Subcutaneous abdominal adipose tissue (tissue), 5 donors: ENCODE measurements at regions not wholly inside any gene's neighbourhood (a gene's known extent, or its start where the extent isn't known, plus 50 kb on each side); places are given as distances from the start of the nearest gene placed in this dataset.

Experiments
- H3K27ac ChIP-seq: one replicate; pipeline ENCODE4 v1.7.0; 2013; ENCODE audit warnings: low read depth, mild to moderate bottlenecking, inconsistent platforms, low read length, moderate library complexity
- H3K27me3 ChIP-seq, 5 donors: one replicate each; pipeline ENCODE4 v1.7.0; 2013; ENCODE audit warnings: low read length in 5 of 5, inconsistent platforms in 1 of 5; ENCODE audit not compliant: control insufficient read depth in 5 of 5, insufficient read depth in 4 of 5
- H3K36me3 ChIP-seq, 5 donors: one replicate each; pipeline ENCODE4 v1.7.0; 2013; ENCODE audit warnings: low read length in 5 of 5; ENCODE audit not compliant: control insufficient read depth in 5 of 5, insufficient read depth in 5 of 5
- H3K4me1 ChIP-seq, 5 donors: one replicate each; pipeline ENCODE4 v1.7.0; 2013; ENCODE audit warnings: low read length in 5 of 5, mild to moderate bottlenecking in 3 of 5, moderate library complexity in 1 of 5; ENCODE audit not compliant: control insufficient read depth in 5 of 5, insufficient read depth in 5 of 5
- H3K4me3 ChIP-seq, 5 donors: one replicate each; pipeline ENCODE4 v1.7.0; 2013; ENCODE audit warnings: low read length in 5 of 5, low read depth in 1 of 5
- H3K9ac ChIP-seq, 5 donors: one replicate each; pipeline ENCODE4 v1.7.0; 2013; ENCODE audit warnings: low read length in 5 of 5, mild to moderate bottlenecking in 4 of 5, moderate library complexity in 3 of 5
- H3K9me3 ChIP-seq, 5 donors: one replicate each; pipeline ENCODE4 v1.7.0; 2013; ENCODE audit warnings: low read length in 5 of 5; ENCODE audit not compliant: control insufficient read depth in 5 of 5
- donor health status: healthy.
- donor health status: healthy.
- donor health status: healthy.
- donor health status: healthy.
- donor health status: healthy.

DNA sequence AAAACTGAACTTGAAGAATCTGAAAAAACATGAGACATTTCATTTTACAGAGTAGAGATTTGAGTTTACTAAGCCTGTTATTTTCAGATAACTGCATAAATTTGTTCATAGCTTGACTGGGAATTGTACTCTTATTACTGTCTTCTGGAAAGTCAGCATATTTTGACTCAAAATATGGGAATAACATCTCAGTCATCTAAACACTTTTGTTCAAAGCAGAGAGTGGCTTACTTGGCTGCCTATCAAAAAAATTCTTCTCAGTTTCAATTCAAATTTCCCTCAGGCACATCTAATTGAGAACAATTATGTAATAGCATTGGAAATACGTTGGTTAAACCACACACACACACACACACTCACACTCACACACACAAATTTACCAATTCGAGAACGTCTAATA lies 384.6 kb downstream of the ARL4A start:
- H3K27ac ChIP-seq = no peak overlapping the region
- H3K36me3 ChIP-seq = no peaks in the 10 kb centered on the region
- H3K4me3 ChIP-seq = no peak overlapping the region
- H3K4me1 ChIP-seq = peaks cover 0 to 3% (median 0%) of the 10 kb centered on the region in 5 donors
- no peaks in the 10 kb centered on the region for H3K27me3 ChIP-seq
- no peaks in the 10 kb centered on the region for H3K9me3 ChIP-seq
- no peak overlapping the region for H3K9ac ChIP-seq

DNA sequence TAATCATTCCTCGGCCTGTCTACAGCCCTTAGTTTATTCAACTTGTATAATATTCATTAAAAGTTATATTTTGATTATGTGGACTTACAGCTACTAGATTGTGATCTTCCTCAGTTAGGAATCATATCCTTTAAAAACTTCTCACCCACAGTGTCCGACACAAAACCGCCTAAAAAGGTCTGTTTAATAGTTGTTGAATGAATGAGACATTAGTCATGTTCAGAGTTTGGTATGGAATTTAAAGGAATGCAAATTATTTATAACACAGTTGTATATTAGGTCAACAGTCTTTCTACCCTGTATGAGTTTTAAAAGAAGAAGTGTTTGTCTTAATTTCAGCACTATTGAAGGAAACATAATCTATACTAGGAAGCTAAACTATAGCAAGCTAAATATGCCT lies 390.0 kb downstream of the ARL4A start:
- Histone ChIP-seq H3K4me3 (no peak overlapping the region), H3K9ac (no peak overlapping the region), H3K4me1 (no peaks in the 10 kb centered on the region), H3K27me3 (no peaks in the 10 kb centered on the region), H3K36me3 (no peaks in the 10 kb centered on the region), H3K9me3 (no peaks in the 10 kb centered on the region), H3K27ac (no peak overlapping the region)

DNA sequence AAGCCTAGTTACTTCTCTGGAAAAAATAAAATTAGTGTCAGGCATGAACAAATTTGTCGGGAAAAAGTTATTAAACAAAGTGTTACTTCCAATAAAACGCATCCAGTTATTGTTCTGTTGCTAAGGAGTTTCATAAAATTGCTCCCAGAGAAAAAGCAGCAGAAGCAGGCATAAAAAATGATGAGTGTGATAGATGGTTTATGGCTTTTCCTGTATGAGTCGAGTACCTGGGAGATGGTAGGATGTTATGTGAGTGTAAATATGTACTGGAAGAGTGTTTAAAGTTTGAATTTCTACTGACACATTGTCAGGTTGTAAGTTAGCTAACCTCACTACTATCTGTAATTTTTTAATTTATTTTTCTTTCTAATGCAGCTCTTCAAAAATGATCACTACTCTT lies 390.7 kb downstream of the ARL4A start:
- Histone ChIP-seq H3K27ac (no peak overlapping the region), H3K4me1 (no peaks in the 10 kb centered on the region), H3K27me3 (no peaks in the 10 kb centered on the region), H3K9ac (no peak overlapping the region), H3K9me3 (no peaks in the 10 kb centered on the region), H3K4me3 (no peak overlapping the region), H3K36me3 (no peaks in the 10 kb centered on the region)

DNA sequence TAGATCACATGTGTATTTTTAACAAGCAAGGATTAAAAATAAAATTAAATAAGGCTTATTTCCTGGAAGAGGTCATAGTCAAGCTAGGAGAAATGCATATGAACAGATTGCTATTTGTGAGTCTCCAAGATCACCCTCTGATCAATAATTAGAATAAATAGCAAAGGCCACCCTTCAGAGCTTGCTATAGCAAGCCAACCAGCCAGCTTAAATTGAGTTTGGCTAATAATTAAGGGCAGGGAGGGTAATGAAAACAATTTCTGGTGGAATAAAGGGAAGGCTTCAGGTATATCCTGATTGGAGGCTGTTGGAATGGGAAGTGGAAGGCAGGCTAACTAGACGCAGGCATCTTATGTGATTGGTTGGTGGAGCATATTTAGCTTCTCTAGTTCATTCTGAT lies 403.5 kb downstream of the ARL4A start:
- H3K9me3 ChIP-seq = no peaks in the 10 kb centered on the region
- no peaks in the 10 kb centered on the region for H3K36me3 ChIP-seq
- no peak overlapping the region for H3K4me3 ChIP-seq
- H3K27ac ChIP-seq = no peak overlapping the region
- H3K27me3 ChIP-seq = peaks cover 0 to 3% (median 0%) of the 10 kb centered on the region in 5 donors
- H3K9ac ChIP-seq = no peak overlapping the region
- no peaks in the 10 kb centered on the region for H3K4me1 ChIP-seq

DNA sequence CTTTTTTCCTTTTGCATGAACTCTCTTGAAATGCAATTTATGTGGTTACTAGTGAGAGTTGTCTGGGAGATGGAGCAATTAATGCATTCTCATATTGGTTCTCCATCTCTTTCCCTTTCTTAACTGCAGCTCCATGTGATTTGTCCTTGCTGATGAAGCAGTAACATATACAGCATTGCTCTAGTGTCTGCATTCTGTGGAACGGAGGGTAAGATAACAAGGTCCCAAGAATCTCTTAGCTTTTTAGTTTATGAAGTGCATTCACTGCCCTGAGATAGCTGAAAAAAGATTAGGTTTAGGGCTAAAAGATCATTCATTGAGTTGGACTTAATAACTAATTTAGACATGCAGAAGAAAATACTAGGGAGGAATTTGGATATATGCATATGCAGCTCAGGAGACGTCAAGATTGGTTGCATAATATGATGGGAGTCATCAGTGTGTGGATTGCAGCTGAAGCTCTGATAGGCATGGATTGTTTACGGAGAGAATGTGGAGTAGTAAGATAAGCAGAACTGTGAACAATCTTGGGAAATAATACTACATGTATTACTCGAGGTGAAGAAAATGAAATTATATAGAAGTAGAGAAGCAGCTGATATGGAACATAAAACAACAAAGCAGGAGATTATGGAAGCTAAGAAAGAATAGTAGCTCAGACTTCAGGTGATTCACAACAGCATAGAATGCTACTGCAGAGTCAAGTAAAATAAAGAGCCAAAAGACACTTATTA lies 404.7 kb downstream of the ARL4A start:
- H3K4me1 ChIP-seq = no peaks in the 10 kb centered on the region
- peaks cover 0 to 3% (median 0%) of the 10 kb centered on the region in 5 donors for H3K27me3 ChIP-seq
- no peaks in the 10 kb centered on the region for H3K9me3 ChIP-seq
- no peak overlapping the region for H3K4me3 ChIP-seq
- H3K9ac ChIP-seq = no peak overlapping the region
- no peak overlapping the region for H3K27ac ChIP-seq
- H3K36me3 ChIP-seq = no peaks in the 10 kb centered on the region

DNA sequence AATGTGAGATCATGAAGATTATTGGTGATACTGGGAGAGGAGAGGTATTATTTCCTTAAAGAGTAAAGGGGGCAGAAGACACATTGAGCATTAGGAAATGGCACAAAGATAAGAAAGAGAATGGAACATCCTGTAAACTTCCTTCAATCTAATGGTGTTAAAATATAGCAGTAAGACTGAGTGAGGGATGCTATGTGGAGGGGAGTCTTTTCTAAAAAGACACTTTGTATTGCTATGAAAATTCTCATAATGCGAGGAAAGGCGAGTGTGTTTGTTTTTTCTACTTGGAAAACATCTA lies 405.2 kb downstream of the ARL4A start:
- Histone ChIP-seq H3K9me3 (no peaks in the 10 kb centered on the region), H3K4me3 (no peak overlapping the region), H3K9ac (no peak overlapping the region), H3K27me3 (peaks cover 0 to 3% (median 0%) of the 10 kb centered on the region in 5 donors), H3K36me3 (no peaks in the 10 kb centered on the region), H3K27ac (no peak overlapping the region), H3K4me1 (no peaks in the 10 kb centered on the region)

DNA sequence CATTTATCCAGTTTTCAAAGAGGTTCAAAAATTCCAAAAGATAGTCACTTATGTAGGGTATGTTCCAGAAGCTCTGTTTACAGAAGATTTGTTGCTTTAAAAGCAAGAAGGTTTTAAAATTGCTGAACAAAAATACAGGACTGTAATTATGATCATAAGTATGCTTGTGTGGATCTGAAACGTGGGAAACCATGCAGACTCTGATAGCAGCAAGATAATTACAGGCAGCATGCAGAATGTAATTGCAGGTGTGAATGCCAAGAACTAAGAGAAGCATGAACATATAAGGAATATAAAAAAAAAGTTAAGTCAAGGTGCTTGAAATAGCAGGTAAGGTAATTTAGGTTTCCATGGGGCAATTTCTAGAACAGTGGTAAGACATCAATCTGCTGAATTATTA lies 405.7 kb downstream of the ARL4A start:
- no peak overlapping the region for H3K4me3 ChIP-seq
- no peaks in the 10 kb centered on the region for H3K4me1 ChIP-seq
- no peak overlapping the region for H3K9ac ChIP-seq
- H3K36me3 ChIP-seq = no peaks in the 10 kb centered on the region
- H3K27ac ChIP-seq = no peak overlapping the region
- no peaks in the 10 kb centered on the region for H3K9me3 ChIP-seq
- H3K27me3 ChIP-seq = peaks cover 0 to 3% (median 0%) of the 10 kb centered on the region in 5 donors

DNA sequence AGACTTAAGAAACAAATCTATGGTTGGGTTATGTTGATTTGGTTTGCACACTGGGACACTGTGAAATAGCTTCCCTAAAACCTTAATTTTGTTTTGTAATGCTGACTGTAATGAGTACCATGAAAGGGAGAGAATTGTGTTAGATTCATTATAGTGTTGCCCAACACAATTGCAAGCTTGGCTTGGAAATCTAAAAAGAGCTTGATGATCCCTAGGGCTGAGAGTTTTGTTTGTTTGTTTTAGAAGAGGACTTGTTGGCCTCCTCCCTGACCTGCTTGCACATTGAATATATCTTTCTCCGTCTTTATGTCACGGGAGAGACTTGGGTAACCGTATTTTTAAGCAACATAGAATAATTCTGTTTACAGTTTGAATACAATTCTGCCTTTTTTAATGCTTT lies 410.1 kb downstream of the ARL4A start:
- no peak overlapping the region for H3K9ac ChIP-seq
- no peaks in the 10 kb centered on the region for H3K4me1 ChIP-seq
- no peak overlapping the region for H3K27ac ChIP-seq
- no peaks in the 10 kb centered on the region for H3K36me3 ChIP-seq
- no peaks in the 10 kb centered on the region for H3K27me3 ChIP-seq
- H3K4me3 ChIP-seq = no peak overlapping the region
- H3K9me3 ChIP-seq = no peaks in the 10 kb centered on the region

DNA sequence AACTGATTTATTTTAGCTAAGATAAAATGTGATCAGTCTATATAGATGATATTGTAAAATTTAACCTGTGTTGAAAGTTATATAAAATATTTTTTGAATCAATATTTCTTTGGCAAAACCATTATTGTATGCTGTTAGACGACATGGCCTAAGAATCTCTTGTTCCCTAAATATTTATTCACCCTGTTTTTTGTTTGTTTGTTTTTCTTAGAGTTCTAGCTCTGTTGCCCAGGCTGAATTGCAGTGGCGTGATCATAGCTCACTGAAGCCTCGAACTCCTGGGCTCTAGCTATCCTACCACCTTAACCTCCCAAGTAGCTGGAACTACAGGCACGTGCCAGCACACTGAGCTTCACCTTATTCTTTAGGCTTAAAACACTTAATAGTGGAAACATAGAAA lies 410.7 kb downstream of the ARL4A start:
- H3K4me1 ChIP-seq = no peaks in the 10 kb centered on the region
- no peak overlapping the region for H3K4me3 ChIP-seq
- H3K27ac ChIP-seq = no peak overlapping the region
- no peak overlapping the region for H3K9ac ChIP-seq
- H3K36me3 ChIP-seq = no peaks in the 10 kb centered on the region
- no peaks in the 10 kb centered on the region for H3K27me3 ChIP-seq
- no peaks in the 10 kb centered on the region for H3K9me3 ChIP-seq

DNA sequence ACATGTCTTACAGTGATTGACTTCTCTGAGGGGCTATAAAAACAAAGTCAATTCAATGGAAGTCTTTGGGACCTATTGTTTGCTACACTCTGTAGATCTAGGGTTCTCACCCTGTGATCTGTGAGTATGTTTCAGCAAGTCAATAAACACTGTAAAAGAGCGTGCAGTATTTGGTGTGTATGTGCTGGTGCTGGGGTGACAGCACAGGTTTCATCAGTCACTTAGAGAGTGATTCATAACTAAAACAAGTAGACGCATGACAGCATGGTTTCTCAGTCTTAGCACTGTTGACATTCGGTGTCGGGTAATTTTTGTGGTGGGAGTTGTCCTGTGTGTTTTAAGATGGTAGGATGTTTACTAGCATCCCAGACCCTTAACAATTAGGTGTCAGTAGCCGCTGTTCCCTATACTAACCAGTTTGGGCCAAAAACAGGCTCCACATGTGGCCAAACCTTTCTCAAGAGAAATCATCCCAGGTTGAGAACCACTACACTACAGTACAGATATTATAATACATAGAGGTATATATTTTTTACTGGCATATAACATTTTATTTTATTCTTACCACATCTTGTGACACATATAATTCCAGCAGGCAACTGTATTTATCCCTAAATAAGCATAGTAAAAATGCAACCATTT lies 411.8 kb downstream of the ARL4A start:
- no peaks in the 10 kb centered on the region for H3K27me3 ChIP-seq
- H3K9ac ChIP-seq = no peak overlapping the region
- H3K4me1 ChIP-seq = no peaks in the 10 kb centered on the region
- no peak overlapping the region for H3K27ac ChIP-seq
- no peak overlapping the region for H3K4me3 ChIP-seq
- no peaks in the 10 kb centered on the region for H3K36me3 ChIP-seq
- H3K9me3 ChIP-seq = no peaks in the 10 kb centered on the region
